SK-N-MC (cell line): ENCODE measurements at regions not wholly inside any gene's neighbourhood (a gene's known extent, or its start where the extent isn't known, plus 50 kb on each side); places are given as distances from the start of the nearest gene placed in this dataset.

Experiments
- EZH2 ChIP-seq: fragments of 200-600 bp; sonication (generic); IDR thresholded peaks from one replicate; pipeline ENCODE4 v1.6.1; 2017; ENCODE audit warnings: antibody characterized with exemption
- FOXP2 ChIP-seq: optimal IDR thresholded peaks from 2 replicates; pipeline ENCODE3; 2011; ENCODE audit warnings: mild to moderate bottlenecking, moderate library complexity; ENCODE audit not compliant: insufficient read depth; ENCODE audit errors: extremely low read length, control extremely low read depth
- POLR2AphosphoS5 ChIP-seq: IDR thresholded peaks from 2 replicates; pipeline ENCODE4 v1.6.1; 2012; ENCODE audit warnings: mild to moderate bottlenecking, low read depth, low read length, borderline replicate concordance

GRCh38 chr6:147641511-147641910, 133.0 kb downstream of the SAMD5 start:
- TF ChIP-seq EZH2, result no peak
- TF ChIP-seq POLR2AphosphoS5, result no peak
- TF ChIP-seq FOXP2, result no peak
